NCI-H1694 treated with DMSO at 0.1 percent for 48 hours (cell line): ENCODE measurements at regions not wholly inside any gene's neighbourhood (a gene's known extent, or its start where the extent isn't known, plus 50 kb on each side); places are given as distances from the start of the nearest gene placed in this dataset.
A peak's percentile ranks its signal among the peaks of the same experiment; 100 is the strongest.
"Not testable (repeated sequence)": the region's sequence is repeated elsewhere in the genome, so short reads cannot be mapped to it uniquely, and the experiment has no call there.

ENCODE experiments used
- DNase-seq: peaks from one replicate; lab custom pipeline; 2025; lab: John Stamatoyannopoulos, UW

- DNase-seq: no peak
These were observed 820.8 kb upstream of the GRIA3 start for GRCh38 chrX:122363112-122363795.

DNA sequence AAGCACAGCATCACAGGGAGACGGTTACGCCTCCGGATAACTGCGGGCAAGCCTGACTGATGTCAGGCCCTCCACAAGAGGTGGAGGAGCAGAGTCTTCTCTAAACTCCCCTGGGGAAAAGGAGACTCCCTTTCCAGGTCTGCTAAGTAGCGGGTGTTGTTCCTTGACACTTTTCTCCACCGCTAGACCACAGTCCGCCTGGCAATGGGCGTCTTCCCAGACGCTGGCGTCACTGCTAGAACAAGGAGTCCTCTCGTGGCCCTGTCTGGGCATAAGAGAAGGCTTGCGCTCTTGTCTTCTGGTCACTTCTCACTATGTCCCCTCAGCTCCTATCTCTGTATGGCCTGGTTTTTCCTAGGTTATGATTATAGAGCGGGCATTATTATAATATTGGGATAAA, 808.5 kb upstream of the GRIA3 start:
- not testable (repeated sequence) for DNase-seq

GRCh38 chrX:122389005-122389404, 795.1 kb upstream of the GRIA3 start:
- no peak for DNase-seq

GRCh38 chrX:122418758-122419157, 765.3 kb upstream of the GRIA3 start:
- no peak for DNase-seq

DNA sequence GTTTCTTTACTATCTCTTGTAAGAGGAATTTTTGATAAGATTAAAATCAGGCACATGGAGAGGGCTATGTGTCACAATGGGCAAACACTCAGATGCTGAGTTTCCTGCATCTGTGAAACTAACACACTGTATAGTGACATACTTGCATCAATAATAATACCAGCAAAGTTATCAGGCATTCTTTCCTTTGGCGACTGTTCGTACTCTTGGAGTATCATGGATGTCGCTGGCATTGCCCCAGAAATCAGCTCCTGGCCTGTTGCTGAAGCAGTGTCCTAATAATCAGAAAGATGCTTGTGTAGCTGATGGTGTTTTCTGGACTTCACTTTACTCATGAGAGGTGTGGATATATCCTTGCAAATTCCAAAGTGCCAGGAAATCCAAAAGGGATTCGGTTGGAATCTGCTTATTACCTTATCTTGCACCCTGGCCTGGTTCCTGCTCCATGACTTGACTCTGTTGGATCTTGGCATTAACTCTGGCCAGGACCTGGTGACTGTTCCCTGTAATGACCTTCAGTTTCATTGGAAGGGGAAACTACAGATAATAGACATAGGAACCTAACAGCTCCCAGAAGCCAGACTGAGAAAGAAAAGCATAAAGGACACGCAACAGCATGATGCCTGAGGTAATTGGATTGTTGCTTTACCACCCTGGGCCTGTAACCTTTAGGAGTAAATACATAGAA, 762.5 kb upstream of the GRIA3 start:
- no peak for DNase-seq

GRCh38 chrX:122422547-122422946, 761.5 kb upstream of the GRIA3 start:
- DNase-seq: no peak

DNA sequence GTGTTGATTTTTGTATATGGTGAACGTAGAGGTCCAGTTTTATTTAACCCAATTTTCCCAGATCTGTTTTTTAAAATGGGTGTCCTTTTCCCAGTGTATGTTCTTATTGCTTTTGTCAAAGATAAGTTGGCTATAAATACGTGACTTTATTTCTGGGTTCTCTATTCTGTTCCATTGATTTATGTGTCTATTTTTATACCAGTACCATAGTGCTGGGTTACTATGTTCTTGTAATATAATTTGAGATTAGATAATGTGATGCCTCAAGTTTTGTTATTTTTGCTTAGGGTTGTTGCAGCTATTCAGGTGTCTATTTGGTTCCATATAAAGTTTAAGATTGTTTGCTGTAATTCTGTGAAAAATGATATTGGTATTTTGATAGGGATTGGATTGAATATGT, 749.1 kb upstream of the GRIA3 start:
- no peak for DNase-seq

GRCh38 chrX:122439831-122440230, 744.2 kb upstream of the GRIA3 start:
- DNase-seq: no peak

DNA sequence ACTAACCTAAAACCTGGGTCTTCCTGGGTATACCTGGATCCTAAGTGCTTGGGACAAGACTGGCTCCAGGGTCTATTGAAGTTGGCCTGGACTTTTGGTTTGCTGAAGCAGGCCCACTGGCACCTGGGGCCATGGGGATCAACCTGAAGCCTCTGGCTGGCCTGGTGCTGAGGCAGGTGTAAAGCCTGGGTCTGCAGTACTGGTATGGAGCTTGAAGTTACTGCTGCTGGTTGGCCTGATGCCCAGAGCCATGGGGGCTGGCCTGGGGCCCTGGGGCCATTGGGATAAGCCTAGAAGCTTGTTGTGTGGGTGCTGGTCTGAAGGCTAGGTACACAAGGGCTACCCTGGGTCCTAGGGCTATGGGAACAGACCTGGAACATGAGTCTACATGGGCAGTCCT, 743.2 kb upstream of the GRIA3 start:
- no peak for DNase-seq

DNA sequence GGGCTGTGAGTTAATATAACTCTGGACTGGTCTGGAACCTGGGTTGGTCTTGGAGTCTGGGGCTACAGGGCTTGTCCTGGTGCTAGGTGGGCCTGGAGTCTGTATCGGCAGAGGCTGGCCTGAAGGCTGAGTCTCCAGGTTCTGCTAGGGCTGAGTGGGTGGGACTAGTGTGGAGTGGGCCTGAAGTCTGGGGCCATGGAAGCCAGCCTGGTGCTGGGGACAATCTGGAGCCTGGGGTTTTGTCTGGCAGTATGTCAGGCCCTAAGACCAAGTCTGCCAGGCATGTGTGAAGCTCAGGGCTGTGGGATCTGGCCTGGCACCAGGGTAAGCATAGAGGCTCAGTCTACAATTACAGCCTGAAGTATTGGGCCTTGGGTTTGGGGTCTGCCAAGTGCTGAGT, 742.6 kb upstream of the GRIA3 start:
- no peak for DNase-seq

DNA sequence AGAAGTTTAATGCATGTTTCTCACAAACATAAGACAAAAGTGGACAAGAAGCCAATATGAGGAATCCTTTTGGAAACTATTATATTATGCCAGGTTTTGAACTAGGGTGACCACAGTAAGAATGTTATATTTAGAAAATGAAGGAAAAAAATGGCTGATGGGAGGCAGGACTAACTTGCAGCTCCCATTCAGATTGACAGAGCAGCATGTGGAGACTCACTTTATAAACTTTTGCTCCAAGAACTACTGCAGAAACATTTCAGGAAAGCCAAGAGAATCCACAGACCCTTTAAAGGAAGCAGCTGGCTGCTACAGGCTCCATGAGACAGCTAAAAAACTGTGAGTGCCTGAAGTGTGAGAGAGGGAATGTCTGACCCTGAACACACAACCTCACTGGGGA, 738.6 kb upstream of the GRIA3 start:
- no peak for DNase-seq

GRCh38 chrX:122464341-122464740, 719.7 kb upstream of the GRIA3 start:
- DNase-seq: no peak

GRCh38 chrX:122475306-122475705, 708.8 kb upstream of the GRIA3 start:
- DNase-seq: no peak

- DNase-seq: no peak
These were observed 683.5 kb upstream of the GRIA3 start for GRCh38 chrX:122500556-122500955.

DNA sequence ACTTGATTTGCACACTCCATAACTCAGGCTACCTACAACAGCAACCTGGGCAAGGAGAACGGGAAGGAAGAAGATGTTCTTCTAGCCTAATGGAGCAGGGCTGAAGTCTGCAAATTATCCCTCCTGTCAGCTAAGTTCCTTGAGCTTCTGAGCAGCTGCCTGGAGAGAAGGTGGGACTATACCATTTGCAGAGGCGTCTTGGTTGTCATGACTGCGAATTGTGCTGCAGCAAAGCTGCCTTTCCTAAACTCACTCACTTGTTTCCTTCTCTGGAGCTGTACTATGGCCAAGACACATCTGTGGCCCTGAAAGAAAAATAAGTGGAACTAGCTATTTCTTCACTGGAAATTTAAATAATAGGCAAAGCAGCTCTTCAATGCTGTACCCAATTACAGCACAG, 682.4 kb upstream of the GRIA3 start:
- no peak for DNase-seq

DNA sequence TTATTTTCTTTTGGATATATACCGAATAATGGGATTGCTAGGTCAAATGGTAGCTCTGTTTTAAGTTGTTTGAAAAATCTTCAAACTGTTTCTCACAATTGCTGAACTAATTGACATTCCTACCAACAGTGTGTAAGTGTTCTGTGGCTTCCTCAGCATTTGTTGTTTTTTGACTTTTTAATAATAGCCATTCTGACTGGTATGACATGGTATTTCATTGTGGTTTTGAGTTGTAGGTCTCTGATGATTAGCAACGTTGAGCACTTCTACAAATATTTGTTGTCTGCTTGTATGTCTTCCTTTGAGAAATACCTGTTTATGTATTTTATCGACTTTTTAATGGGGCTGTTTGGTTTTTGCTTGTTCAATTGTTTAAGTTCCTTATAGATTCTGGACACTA, 680.1 kb upstream of the GRIA3 start:
- DNase-seq: no peak

DNA sequence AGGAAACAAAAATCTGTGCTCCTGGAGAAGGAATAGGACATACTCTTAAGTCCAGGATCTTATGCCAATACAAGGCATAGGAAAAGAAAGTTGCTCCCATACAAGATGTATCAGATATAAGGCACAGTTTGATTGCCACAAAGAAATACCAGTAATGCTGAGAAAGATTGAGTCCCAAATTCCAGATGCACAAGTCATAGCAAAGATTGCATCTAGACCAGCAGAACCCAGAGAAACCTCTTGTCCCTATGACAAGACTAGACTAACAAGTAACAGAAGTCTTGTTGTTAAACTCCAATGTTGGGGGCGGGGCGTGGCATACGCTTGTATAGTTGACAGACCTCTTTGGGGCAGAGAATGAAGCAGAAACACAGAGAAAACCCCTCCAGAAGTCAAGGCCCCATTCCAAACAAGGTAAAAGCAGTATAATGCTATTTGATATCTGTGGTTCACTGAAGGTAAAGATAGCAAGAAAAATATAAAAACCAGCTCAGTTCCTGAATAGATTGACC, 671.5 kb upstream of the GRIA3 start:
- DNase-seq: no peak

DNA sequence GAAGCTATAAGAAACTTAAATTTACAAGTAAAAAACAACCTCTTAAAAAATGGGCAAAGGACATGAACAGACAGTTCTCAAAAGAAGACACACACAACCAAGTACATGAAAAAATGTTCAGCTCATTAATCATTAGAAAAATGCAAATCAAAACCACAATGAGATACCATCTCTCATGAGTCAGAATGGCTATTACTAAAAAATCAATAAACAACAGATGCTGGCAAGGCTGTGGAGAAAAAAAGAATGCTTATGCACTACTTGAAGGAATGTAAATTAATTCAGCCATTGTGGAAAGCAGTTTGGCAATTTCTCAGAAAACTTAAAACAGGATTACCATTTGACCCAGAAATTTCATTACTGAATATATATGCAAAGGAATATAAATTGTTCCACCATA, 666.3 kb upstream of the GRIA3 start:
- DNase-seq: no peak

- no peak for DNase-seq
These were observed 638.3 kb upstream of the GRIA3 start for GRCh38 chrX:122545778-122546177.

GRCh38 chrX:122546269-122546668, 637.8 kb upstream of the GRIA3 start:
- no peak for DNase-seq

DNA sequence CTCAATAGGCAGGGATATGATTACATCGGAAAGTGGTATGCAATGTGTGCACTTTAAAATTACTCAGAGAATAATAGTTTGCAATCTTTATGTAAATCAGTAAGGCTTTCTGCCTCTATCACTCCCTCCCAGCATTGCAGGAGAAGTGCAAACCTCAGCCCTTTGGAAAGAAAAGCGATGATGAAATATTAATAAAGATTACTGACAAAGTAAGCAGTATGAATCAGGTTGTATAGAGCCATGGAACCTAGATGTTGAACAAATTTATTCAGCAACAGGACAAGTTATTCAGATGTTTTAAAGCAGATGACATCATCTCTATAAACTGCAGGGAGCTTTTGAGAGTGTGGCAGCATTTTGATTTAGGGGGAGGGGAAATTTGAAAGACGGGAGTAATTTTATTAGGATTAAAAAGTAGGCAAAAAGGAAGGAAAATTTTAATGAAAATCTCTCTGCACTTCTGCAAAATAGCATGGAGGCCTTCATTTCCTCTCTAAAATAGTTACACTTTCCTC, 631.7 kb upstream of the GRIA3 start:
- DNase-seq: no peak

GRCh38 chrX:122555925-122556324, 628.2 kb upstream of the GRIA3 start:
- DNase-seq: no peak

DNA sequence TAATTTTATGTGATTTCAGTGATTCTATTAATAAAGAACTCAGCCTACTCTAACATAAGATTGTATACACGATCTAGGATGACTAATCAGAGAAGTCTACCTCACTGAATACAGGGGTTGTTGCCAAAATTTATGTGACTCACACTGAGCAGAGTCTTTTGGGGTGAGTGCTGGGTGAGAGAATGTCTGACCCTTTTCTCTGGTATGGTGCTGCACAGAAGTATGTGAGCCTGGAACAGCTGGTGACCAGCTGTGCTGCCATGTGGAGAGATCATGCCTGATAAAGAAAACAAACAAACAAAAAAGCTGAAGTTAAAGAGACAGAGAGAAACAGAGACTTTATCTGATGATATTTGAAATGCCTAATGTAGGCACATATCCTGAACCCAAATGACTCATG, 618.1 kb upstream of the GRIA3 start:
- DNase-seq: peak; percentile 26

GRCh38 chrX:122566401-122566800, 617.7 kb upstream of the GRIA3 start:
- no peak for DNase-seq
